OCI-LY3 (cell line): ENCODE measurements at regions not wholly inside any gene's neighbourhood (a gene's known extent, or its start where the extent isn't known, plus 50 kb on each side); places are given as distances from the start of the nearest gene placed in this dataset.
"Not testable (repeated sequence)": the region's sequence is repeated elsewhere in the genome, so short reads cannot be mapped to it uniquely, and the experiment has no call there.

Source experiments
- CTCF ChIP-seq: fragments of 200-600, 300-600 bp; sonication (generic); IDR thresholded peaks from 2 replicates; pipeline ENCODE4 v1.5.1; 2014; ENCODE audit warnings: antibody characterized with exemption, low read length, low read depth
- EZH2phosphoT487 ChIP-seq: fragments of 200-600 bp; shearing (Covaris generic); IDR thresholded peaks from 2 replicates; pipeline ENCODE4 v1.6.1; 2018; ENCODE audit warnings: antibody characterized with exemption, mixed run types, low read depth

GRCh38 chr13:44314160-44314559 lies 59.5 kb upstream of the SERP2 start:
- not testable (repeated sequence) for TF ChIP-seq CTCF, EZH2phosphoT487
